Loucy (cell line): ENCODE measurements at regions not wholly inside any gene's neighbourhood (a gene's known extent, or its start where the extent isn't known, plus 50 kb on each side); places are given as distances from the start of the nearest gene placed in this dataset.

Experiments used
- H2AFZ ChIP-seq: fragments of 200-600 bp; sonication (generic); 2 replicates; pipeline ENCODE4 v1.6.0; 2016; ENCODE audit warnings: antibody characterized with exemption, mild to moderate bottlenecking, low read length, moderate library complexity
- H3F3A ChIP-seq: fragments of 200-600 bp; 2 replicates; pipeline ENCODE4 v1.6.0; 2016; ENCODE audit warnings: antibody characterized with exemption, low read depth, mild to moderate bottlenecking
- H3K27me3 ChIP-seq: fragments of 200-600 bp; sonication (generic); 2 replicates; pipeline ENCODE4 v1.6.1; 2014; ENCODE audit warnings: low read length, mild to moderate bottlenecking; ENCODE audit not compliant: insufficient read depth, poor library complexity, severe bottlenecking
- H3K36me3 ChIP-seq: fragments of 200-600 bp; sonication (generic); 2 replicates; pipeline ENCODE4 v1.6.1; 2016; ENCODE audit warnings: low read length; ENCODE audit not compliant: insufficient read depth
- H3K4me1 ChIP-seq: fragments of 200-600 bp; sonication (generic); 2 replicates; pipeline ENCODE4 v1.5.1; 2014; ENCODE audit warnings: low read length, mild to moderate bottlenecking; ENCODE audit not compliant: insufficient read depth, poor library complexity, severe bottlenecking
- H3K4me2 ChIP-seq: fragments of 200-600 bp; sonication (generic); 2 replicates; pipeline ENCODE4 v1.6.0; 2014; ENCODE audit warnings: antibody characterized with exemption, low read length, low read depth, mild to moderate bottlenecking; ENCODE audit not compliant: poor library complexity, severe bottlenecking
- H3K4me3 ChIP-seq: fragments of 200-600 bp; sonication (generic); 2 replicates; pipeline ENCODE4 v1.5.1; 2014; ENCODE audit warnings: low read length, mild to moderate bottlenecking, mixed read lengths; ENCODE audit not compliant: poor library complexity, severe bottlenecking
- H3K79me2 ChIP-seq: fragments of 200-600 bp; sonication (generic); 2 replicates; pipeline ENCODE4 v1.6.1; 2014; ENCODE audit warnings: low read length; ENCODE audit not compliant: insufficient read depth
- H3K9ac ChIP-seq: fragments of 200-600 bp; sonication (generic); 2 replicates; pipeline ENCODE4 v1.6.0; 2014; ENCODE audit warnings: mild to moderate bottlenecking, low read depth, low read length, moderate library complexity; ENCODE audit not compliant: poor library complexity, severe bottlenecking
- H3K9me2 ChIP-seq: fragments of 200-600 bp; sonication (generic); replicated peaks from 2 replicates; pipeline ENCODE4 v1.6.1; 2016; ENCODE audit warnings: low read depth, low read length, mixed read lengths
- H3K9me3 ChIP-seq: fragments of 200-600 bp; sonication (generic); 2 replicates; pipeline ENCODE4 v1.6.1; 2014; ENCODE audit warnings: mild to moderate bottlenecking, antibody characterized with exemption, low read length, low read depth; ENCODE audit not compliant: insufficient read depth
- H4K20me1 ChIP-seq: fragments of 200-600 bp; sonication (generic); 2 replicates; pipeline ENCODE4 v1.6.0; 2014; ENCODE audit warnings: antibody characterized with exemption, low read length, mild to moderate bottlenecking; ENCODE audit not compliant: insufficient read depth, poor library complexity, severe bottlenecking
- CTCF ChIP-seq: fragments of 200-600 bp; sonication (generic); conservative IDR thresholded peaks from 2 replicates; pipeline ENCODE4 v1.5.1; 2014; ENCODE audit warnings: mild to moderate bottlenecking, antibody characterized with exemption, low read length
- EZH2phosphoT487 ChIP-seq: fragments of 200-600 bp; IDR thresholded peaks from 2 replicates; pipeline ENCODE4 v1.6.1; 2018; ENCODE audit warnings: antibody characterized with exemption, mild to moderate bottlenecking, moderate library complexity, borderline replicate concordance

DNA sequence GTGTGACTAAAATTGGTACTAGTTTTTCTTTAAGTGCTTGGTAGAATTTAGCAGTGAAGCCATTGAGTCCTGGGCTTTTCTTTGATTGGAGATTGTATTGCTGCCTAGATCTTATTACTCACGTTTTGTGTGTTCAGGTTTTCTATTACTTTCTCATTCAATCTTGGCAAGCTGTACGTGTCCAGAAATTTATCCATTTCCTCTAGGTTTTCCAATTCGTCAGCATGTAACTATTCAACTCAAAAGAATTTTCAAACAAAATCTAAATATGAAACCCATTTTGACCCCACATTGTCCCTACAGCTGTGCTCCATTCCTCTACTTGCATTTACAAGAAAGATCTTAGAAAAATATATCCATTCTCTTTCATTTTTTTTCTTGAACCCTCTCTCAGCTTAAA lies 1613.4 kb upstream of the SEL1L start:
- H3K4me2 ChIP-seq: no peak overlapping the region
- H3K27me3 ChIP-seq: no peaks in the 10 kb centered on the region
- no peaks in the 10 kb centered on the region for H3K36me3 ChIP-seq
- TF ChIP-seq CTCF (no peak), EZH2phosphoT487 (no peak)
- H3K9me2 ChIP-seq: no peaks in the 10 kb centered on the region
- no peak overlapping the region for H3K9ac ChIP-seq
- no peaks in the 10 kb centered on the region for H3F3A ChIP-seq
- H2AFZ ChIP-seq: no peak overlapping the region
- H3K4me1 ChIP-seq: no peaks in the 10 kb centered on the region
- H4K20me1 ChIP-seq: no peaks in the 10 kb centered on the region
- H3K9me3 ChIP-seq: no peaks in the 10 kb centered on the region
- no peaks in the 10 kb centered on the region for H3K79me2 ChIP-seq
- H3K4me3 ChIP-seq: no peak overlapping the region

GRCh38 chr14:83151571-83151970 lies 1617.9 kb upstream of the SEL1L start:
- no peaks in the 10 kb centered on the region for H3K9me3 ChIP-seq
- H3K9me2 ChIP-seq: no peaks in the 10 kb centered on the region
- H3K79me2 ChIP-seq: no peaks in the 10 kb centered on the region
- no peaks in the 10 kb centered on the region for H4K20me1 ChIP-seq
- H3K36me3 ChIP-seq: no peaks in the 10 kb centered on the region
- H3K4me2 ChIP-seq: no peak overlapping the region
- no peak overlapping the region for H2AFZ ChIP-seq
- no peaks in the 10 kb centered on the region for H3K27me3 ChIP-seq
- no peak overlapping the region for H3K4me3 ChIP-seq
- H3F3A ChIP-seq: no peaks in the 10 kb centered on the region
- no peak overlapping the region for H3K9ac ChIP-seq
- no peaks in the 10 kb centered on the region for H3K4me1 ChIP-seq
- TF ChIP-seq CTCF (no peak), EZH2phosphoT487 (no peak)

DNA sequence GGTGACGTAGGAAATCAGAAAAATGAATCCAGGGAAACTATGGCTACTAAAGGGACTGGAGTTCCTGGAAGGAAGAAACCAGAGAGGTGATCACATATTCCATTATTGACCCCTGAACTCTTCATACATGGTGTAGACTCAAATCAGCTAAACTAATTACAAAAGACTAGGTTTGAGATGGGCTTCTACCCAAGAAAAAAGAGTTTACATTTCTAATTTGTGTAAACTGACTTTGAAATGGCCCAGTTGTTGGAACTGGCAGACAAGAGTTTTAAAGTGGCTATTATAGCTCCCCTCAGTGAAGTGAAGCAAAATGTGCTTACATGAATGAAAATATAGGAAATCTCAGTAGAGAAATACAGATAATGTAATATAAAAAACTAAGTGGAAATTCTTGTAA lies 1619.4 kb upstream of the SEL1L start:
- TF ChIP-seq CTCF (no peak), EZH2phosphoT487 (no peak)
- H3K4me3 ChIP-seq: no peak overlapping the region
- no peak overlapping the region for H3K4me2 ChIP-seq
- H2AFZ ChIP-seq: no peak overlapping the region
- no peak overlapping the region for H3K9ac ChIP-seq
- H3F3A ChIP-seq: no peaks in the 10 kb centered on the region
- no peaks in the 10 kb centered on the region for H3K79me2 ChIP-seq
- H3K9me2 ChIP-seq: no peaks in the 10 kb centered on the region
- H3K4me1 ChIP-seq: no peaks in the 10 kb centered on the region
- no peaks in the 10 kb centered on the region for H3K36me3 ChIP-seq
- H3K27me3 ChIP-seq: no peaks in the 10 kb centered on the region
- H3K9me3 ChIP-seq: no peaks in the 10 kb centered on the region
- H4K20me1 ChIP-seq: no peaks in the 10 kb centered on the region
